ENCODE measurements at regions not wholly inside any gene's neighbourhood (a gene's known extent, or its start where the extent isn't known, plus 50 kb on each side); places are given as distances from the start of the nearest gene placed in this dataset.

DNA sequence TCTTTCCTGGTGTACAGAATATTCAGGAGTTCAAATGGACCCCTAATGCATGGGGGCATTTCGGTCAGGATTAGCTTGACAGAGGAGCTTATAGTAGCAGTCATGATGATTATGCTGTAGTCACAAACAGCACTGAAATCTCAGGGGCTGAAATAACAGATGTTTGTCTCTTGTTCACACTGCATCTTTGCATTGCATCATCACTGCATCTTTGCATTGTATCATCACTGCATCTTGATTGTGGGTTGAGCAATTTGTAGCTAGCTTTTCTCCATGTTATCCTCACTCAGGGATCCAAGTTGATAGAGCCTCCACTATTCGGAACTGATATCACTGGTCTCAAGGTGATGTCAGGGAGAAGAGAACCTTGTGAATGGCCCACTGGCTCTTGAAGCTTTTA lies 160.9 kb downstream of the GATB start (continued):
- no peak for TF ChIP-seq ZBTB40 (IDR thresholded peaks at IDR 0.05; ENCODE audit: borderline replicate concordance)
- no peak for TF ChIP-seq TBL1XR1 (IDR thresholded peaks at IDR 0.05; ENCODE audit: low read depth, low read length)
- TF ChIP-seq, protein P1, sequence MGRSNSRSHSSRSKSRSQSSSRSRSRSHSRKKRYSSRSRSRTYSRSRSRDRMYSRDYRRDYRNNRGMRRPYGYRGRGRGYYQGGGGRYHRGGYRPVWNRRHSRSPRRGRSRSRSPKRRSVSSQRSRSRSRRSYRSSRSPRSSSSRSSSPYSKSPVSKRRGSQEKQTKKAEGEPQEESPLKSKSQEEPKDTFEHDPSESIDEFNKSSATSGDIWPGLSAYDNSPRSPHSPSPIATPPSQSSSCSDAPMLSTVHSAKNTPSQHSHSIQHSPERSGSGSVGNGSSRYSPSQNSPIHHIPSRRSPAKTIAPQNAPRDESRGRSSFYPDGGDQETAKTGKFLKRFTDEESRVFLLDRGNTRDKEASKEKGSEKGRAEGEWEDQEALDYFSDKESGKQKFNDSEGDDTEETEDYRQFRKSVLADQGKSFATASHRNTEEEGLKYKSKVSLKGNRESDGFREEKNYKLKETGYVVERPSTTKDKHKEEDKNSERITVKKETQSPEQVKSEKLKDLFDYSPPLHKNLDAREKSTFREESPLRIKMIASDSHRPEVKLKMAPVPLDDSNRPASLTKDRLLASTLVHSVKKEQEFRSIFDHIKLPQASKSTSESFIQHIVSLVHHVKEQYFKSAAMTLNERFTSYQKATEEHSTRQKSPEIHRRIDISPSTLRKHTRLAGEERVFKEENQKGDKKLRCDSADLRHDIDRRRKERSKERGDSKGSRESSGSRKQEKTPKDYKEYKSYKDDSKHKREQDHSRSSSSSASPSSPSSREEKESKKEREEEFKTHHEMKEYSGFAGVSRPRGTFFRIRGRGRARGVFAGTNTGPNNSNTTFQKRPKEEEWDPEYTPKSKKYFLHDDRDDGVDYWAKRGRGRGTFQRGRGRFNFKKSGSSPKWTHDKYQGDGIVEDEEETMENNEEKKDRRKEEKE (IDR thresholded peaks at IDR 0.05) = no peak
- TF ChIP-seq BHLHE40 (IDR thresholded peaks at IDR 0.05; ENCODE audit: borderline replicate concordance in 1 of 2, low read depth in 2 of 2, low read length in 1 of 2) = no peak
- TF ChIP-seq, protein P2, sequence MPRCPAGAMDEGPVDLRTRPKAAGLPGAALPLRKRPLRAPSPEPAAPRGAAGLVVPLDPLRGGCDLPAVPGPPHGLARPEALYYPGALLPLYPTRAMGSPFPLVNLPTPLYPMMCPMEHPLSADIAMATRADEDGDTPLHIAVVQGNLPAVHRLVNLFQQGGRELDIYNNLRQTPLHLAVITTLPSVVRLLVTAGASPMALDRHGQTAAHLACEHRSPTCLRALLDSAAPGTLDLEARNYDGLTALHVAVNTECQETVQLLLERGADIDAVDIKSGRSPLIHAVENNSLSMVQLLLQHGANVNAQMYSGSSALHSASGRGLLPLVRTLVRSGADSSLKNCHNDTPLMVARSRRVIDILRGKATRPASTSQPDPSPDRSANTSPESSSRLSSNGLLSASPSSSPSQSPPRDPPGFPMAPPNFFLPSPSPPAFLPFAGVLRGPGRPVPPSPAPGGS (IDR thresholded peaks at IDR 0.05; ENCODE audit: borderline replicate concordance, insufficient read depth, low read depth, low read length, poor library complexity, severe bottlenecking) = no peak
- no peak for TF ChIP-seq FOXM1 (IDR thresholded peaks at IDR 0.05; ENCODE audit: low read depth, low read length)
- TF ChIP-seq IRF3 (IDR thresholded peaks at IDR 0.05) = no peak
- no peak for TF ChIP-seq ZBTB11 (CRISPR knock-in tag; IDR thresholded peaks at IDR 0.05)
- no peak for TF ChIP-seq PML (IDR thresholded peaks at IDR 0.05; ENCODE audit: low read length)
- no peak for TF ChIP-seq JUND (IDR thresholded peaks at IDR 0.05; ENCODE audit: low read depth, low read length)
- TF ChIP-seq SREBF1 (IDR thresholded peaks at IDR 0.05; ENCODE audit: low read length) = no peak
- no peak for TF ChIP-seq PAX8 (IDR thresholded peaks at IDR 0.05)
